K562 (cell line): ENCODE measurements at regions not wholly inside any gene's neighbourhood (a gene's known extent, or its start where the extent isn't known, plus 50 kb on each side); places are given as distances from the start of the nearest gene placed in this dataset.

Experiments
- ATAC-seq: fragments of 200-7000 bp; cut with Tn5 transposase; 3 replicates; pipeline ENCODE4 v1.9.1; 2020; ENCODE audit warnings: moderate library complexity
- BruUV-seq: library from RNA; stranded (reverse); fragments of 400-500 nt; replicated peaks from 2 replicates; lab custom pipeline; 2021; lab: Mats Ljungman, UMichigan
- CTCF ChIA-PET: fragments of 300-600 bp; formaldehyde crosslinking; extraction: SDS; loops from one replicate; lab custom pipeline; 2021; ENCODE audit warnings: low intra/inter-chr PET ratio; lab: Yijun Ruan, JAX
- POLR2A ChIA-PET: fragments of 300-600, 350-650 bp; sonication (Branson Sonifier 250); formaldehyde crosslinking; extraction: SDS; loops from one replicate; lab custom pipeline; 2021; ENCODE audit warnings: antibody characterized with exemption, inconsistent platforms; lab: Yijun Ruan, JAX
- DNase-seq, 4 experiments: peaks; one replicate each; pipeline versions ENCODE4 v3.0.0 to v3.0.0-alpha.2; 2011 to 2018; ENCODE audit warnings: low spot score in 3 of 4, mixed read lengths in 3 of 4; ENCODE audit errors: extremely low read depth in 1 of 4
- FAIRE-seq: peaks from 2 replicates; lab custom pipeline; 2011; peaks lifted over from hg19 to GRCh38; lab: Jason Lieb, UNC
- H2AFZ ChIP-seq: 2 replicates; pipeline ENCODE4 v1.6.0; 2011; ENCODE audit warnings: low read depth, low read length, control low read depth, inconsistent platforms
- H3K27ac ChIP-seq: fragments of 200-600 bp; 3 replicates; pipeline ENCODE4 v1.8.0; 2011; ENCODE audit warnings: low read depth, mild to moderate bottlenecking, control low read depth, inconsistent platforms, low read length, moderate library complexity, mixed read lengths; ENCODE audit errors: extremely low read depth
- H3K27me3 ChIP-seq, 2 experiments: fragments of 300-600 bp in 1 of 2; 2 replicates in 1 of 2; 3 replicates in 1 of 2; pipeline versions ENCODE4 v1.6.0 to v1.8.0; 2011; ENCODE audit warnings: inconsistent platforms in 2 of 2, low read length in 2 of 2, mild to moderate bottlenecking in 1 of 2, mixed read lengths in 1 of 2, moderate library complexity in 1 of 2; ENCODE audit not compliant: control insufficient read depth in 2 of 2, insufficient read depth in 2 of 2
- H3K36me3 ChIP-seq: fragments of 300-600 bp; 3 replicates; pipeline ENCODE4 v1.8.0; 2011; ENCODE audit warnings: mild to moderate bottlenecking, low read length, inconsistent platforms; ENCODE audit not compliant: control insufficient read depth, insufficient read depth
- H3K4me1 ChIP-seq, 2 experiments: fragments of 200-600 bp in 1 of 2; replicated peaks in 1 of 2; 2 replicates in 1 of 2; 3 replicates in 1 of 2; pipeline versions ENCODE4 v1.5.1 to v1.8.0; 2011; ENCODE audit warnings: inconsistent platforms in 2 of 2, low read length in 2 of 2, mild to moderate bottlenecking in 1 of 2, mixed read lengths in 1 of 2, moderate library complexity in 1 of 2; ENCODE audit not compliant: control insufficient read depth in 2 of 2, insufficient read depth in 2 of 2
- H3K4me2 ChIP-seq: 2 replicates; pipeline ENCODE4 v1.6.1; 2011; ENCODE audit warnings: low read length, control low read depth, inconsistent platforms, mixed read lengths; ENCODE audit not compliant: insufficient read depth
- H3K4me3 ChIP-seq: fragments of 200-600 bp; sonication (generic), shearing (Covaris generic); 2 replicates; pipeline ENCODE4 v1.5.1; 2016; ENCODE audit warnings: control low read depth, inconsistent platforms
- H3K79me2 ChIP-seq: fragments of 200-600 bp; 3 replicates; pipeline ENCODE4 v1.8.0; 2011; ENCODE audit warnings: low read length, inconsistent platforms; ENCODE audit not compliant: control insufficient read depth, insufficient read depth
- H3K9ac ChIP-seq, 2 experiments: 2 replicates each; pipeline versions ENCODE4 v1.6.0 to v1.6.1; 2011; ENCODE audit warnings: low read depth in 2 of 2, low read length in 2 of 2, control low read depth in 1 of 2, inconsistent platforms in 1 of 2, mild to moderate bottlenecking in 1 of 2, mixed read lengths in 1 of 2; ENCODE audit not compliant: insufficient read depth in 1 of 2
- H3K9me1 ChIP-seq: one replicate; pipeline ENCODE4 v1.6.0; 2011; ENCODE audit warnings: inconsistent platforms, mild to moderate bottlenecking, low read length, moderate library complexity; ENCODE audit not compliant: control insufficient read depth, insufficient read depth
- H3K9me3 ChIP-seq: replicated peaks from 2 replicates; pipeline ENCODE4 v1.5.1; 2011; ENCODE audit warnings: low read depth, low read length, inconsistent platforms; ENCODE audit not compliant: control insufficient read depth, insufficient read depth
- H4K20me1 ChIP-seq: replicated peaks from 2 replicates; pipeline ENCODE4 v1.6.1; 2011; ENCODE audit warnings: low read length, inconsistent platforms, mixed read lengths; ENCODE audit not compliant: control insufficient read depth, insufficient read depth
- ARNT ChIP-seq, 2 experiments: fragments of 450-650 bp; IDR thresholded peaks; 2 replicates each; pipeline ENCODE4 v1.6.1; 2016; ENCODE audit warnings: mild to moderate bottlenecking in 1 of 2
- CEBPB ChIP-seq: fragments of 450-650 bp; IDR thresholded peaks from 2 replicates; pipeline ENCODE4 v1.6.1; 2016; ENCODE audit warnings: missing genetic modification characterization, missing compliant biosample characterization
- CGGBP1 ChIP-seq: fragments of 250-450 bp; sonication (Bioruptor Pico); IDR thresholded peaks from 2 replicates; pipeline ENCODE4 v1.9.0; 2021; ENCODE audit warnings: mild to moderate bottlenecking
- MLLT1 ChIP-seq, 2 experiments: fragments of 450-650 bp; IDR thresholded peaks; 2 replicates each; pipeline ENCODE4 v1.6.1; 2016
- RREB1 ChIP-seq: fragments of 250-450 bp; sonication (Bioruptor Pico); IDR thresholded peaks from 2 replicates; pipeline ENCODE4 v1.4.0; 2020
- SP2 ChIP-seq: IDR thresholded peaks from 2 replicates; pipeline ENCODE4 v1.6.1; 2011; ENCODE audit warnings: mild to moderate bottlenecking, low read depth, low read length, moderate library complexity; ENCODE audit not compliant: poor library complexity, severe bottlenecking; ENCODE audit errors: extremely low read depth
- TRIM24 ChIP-seq, 2 experiments: fragments of 450-650 bp; IDR thresholded peaks; 2 replicates each; pipeline ENCODE4 v1.6.1; 2016
- WGBS: fragments of 100-300 bp; shearing (Covaris generic); methylation state at CpG from one replicate; pipeline ENCODE4 v1.1.6; 2016; ENCODE audit warnings: low coverage, mixed read lengths; ENCODE audit not compliant: insufficient coverage; ENCODE audit errors: missing lambda C conversion rate; 5-methylcytosine and 5-hydroxymethylcytosine counted together
- in situ Hi-C: fragments of 300-500 bp; cut with MboI; formaldehyde crosslinking; loops from 4 replicates; pipeline ENCODE4 v1.15.0; 2018; ENCODE audit warnings: inconsistent platforms, mixed read lengths
- intact Hi-C: fragments of 100-400 bp; cut with micrococcal nuclease; formaldehyde crosslinking; loops from 2 replicates; pipeline ENCODE4 v1.14.2; 2022

GRCh38 chr20:60816901-60817300 lies 435.2 kb upstream of the CDH4 start:
- intact Hi-C loops: no loop called here
- H3K9me3 ChIP-seq: no peaks in the 10 kb centered on the region
- ATAC-seq (no peak), DNase-seq (no peak), FAIRE-seq (no peak)
- H3K4me2 ChIP-seq: no peak overlapping the region
- H3K4me3 ChIP-seq: no peak overlapping the region
- H3K79me2 ChIP-seq: no peaks in the 10 kb centered on the region
- POLR2A ChIA-PET: interaction anchor here (1.0 to 1.1 kb wide), 2 partner anchors 21 to 22 kb away, joined by 3 read pairs; no protein-coding TSS in a partner anchor
- H2AFZ ChIP-seq: no peak overlapping the region
- BruUV-seq: no TSS peak
- WGBS: 5% methylated on average over 2 of the region's 2 CpGs
- no peaks in the 10 kb centered on the region for H3K36me3 ChIP-seq
- no peak overlapping the region for H3K27ac ChIP-seq
- H3K4me1 ChIP-seq: no peaks in the 10 kb centered on the region
- no peaks in the 10 kb centered on the region for H3K27me3 ChIP-seq
- H3K9me1 ChIP-seq: no peaks in the 10 kb centered on the region
- CTCF ChIA-PET: no interaction called here
- TF ChIP-seq TRIM24 (IDR thresholded peaks at IDR 0.05) (no peak), ARNT (IDR thresholded peaks at IDR 0.05) (no peak), CEBPB (tag) (no peak), CGGBP1 (CRISPR knock-in tag) (no peak), SP2 (no peak), MLLT1 (IDR thresholded peaks at IDR 0.05) (no peak), RREB1 (CRISPR knock-in tag) (no peak)
- TF ChIP-seq, all 486 proteins: peak for 0
- no peaks in the 10 kb centered on the region for H4K20me1 ChIP-seq
- H3K9ac ChIP-seq: no peak overlapping the region
- in situ Hi-C loops: no loop called here
